Liver (tissue), 8 donors: ENCODE measurements at regions not wholly inside any gene's neighbourhood (a gene's known extent, or its start where the extent isn't known, plus 50 kb on each side); places are given as distances from the start of the nearest gene placed in this dataset.

Experiments
- DNase-seq: peaks from one replicate; pipeline ENCODE4 v3.0.0-alpha.2; 2017; ENCODE audit warnings: low spot score
- H3K27ac ChIP-seq, 2 donors: one replicate each; pipeline ENCODE4 v1.7.0; 2013; ENCODE audit warnings: inconsistent platforms in 2 of 2, low read length in 2 of 2, control low read depth in 1 of 2, low read depth in 1 of 2, mild to moderate bottlenecking in 1 of 2
- H3K27me3 ChIP-seq, 4 donors: one replicate each; pipeline versions ENCODE4 v1.6.1 to v1.7.0; 2013; ENCODE audit warnings: low read length in 3 of 4, inconsistent platforms in 1 of 4, mild to moderate bottlenecking in 1 of 4, moderate library complexity in 1 of 4; ENCODE audit not compliant: control insufficient read depth in 4 of 4, insufficient read depth in 4 of 4
- H3K36me3 ChIP-seq, 4 donors: one replicate each; pipeline versions ENCODE4 v1.6.1 to v1.7.0; 2013; ENCODE audit warnings: low read length in 3 of 4, mild to moderate bottlenecking in 3 of 4, low read depth in 1 of 4, moderate library complexity in 1 of 4; ENCODE audit not compliant: control insufficient read depth in 4 of 4, insufficient read depth in 3 of 4
- H3K4me1 ChIP-seq, 4 donors: one replicate each; pipeline versions ENCODE4 v1.6.1 to v1.7.0; 2013; ENCODE audit warnings: low read length in 3 of 4, mild to moderate bottlenecking in 3 of 4, moderate library complexity in 1 of 4; ENCODE audit not compliant: control insufficient read depth in 4 of 4, insufficient read depth in 4 of 4
- H3K4me3 ChIP-seq, 3 donors: one replicate each; pipeline versions ENCODE4 v1.6.1 to v1.7.0; 2013; ENCODE audit warnings: low read length in 3 of 3, control low read depth in 1 of 3, low read depth in 1 of 3, mild to moderate bottlenecking in 1 of 3
- H3K9ac ChIP-seq, 2 donors: one replicate each; pipeline ENCODE4 v1.7.0; 2013; ENCODE audit warnings: low read length in 2 of 2, mild to moderate bottlenecking in 2 of 2, moderate library complexity in 2 of 2, control low read depth in 1 of 2, low read depth in 1 of 2
- H3K9me3 ChIP-seq, 4 donors: one replicate each; pipeline versions ENCODE4 v1.6.1 to v1.7.0; 2013; ENCODE audit warnings: low read length in 3 of 4; ENCODE audit not compliant: control insufficient read depth in 4 of 4
- ATF3 ChIP-seq: IDR thresholded peaks from 2 replicates; pipeline ENCODE4 v1.6.1; 2016; ENCODE audit warnings: antibody characterized with exemption
- CTCF ChIP-seq: fragments of 150-350 bp; IDR thresholded peaks from 2 replicates; pipeline ENCODE4 v1.5.1; 2017; ENCODE audit warnings: improper control_type of control experiment, low read depth, low read length; ENCODE audit not compliant: missing input control
- FOXA1 ChIP-seq: IDR thresholded peaks from 2 replicates; pipeline ENCODE4 v1.6.1; 2016; ENCODE audit warnings: antibody characterized with exemption
- FOXA2 ChIP-seq: IDR thresholded peaks from 2 replicates; pipeline ENCODE4 v1.6.1; 2016; ENCODE audit warnings: antibody characterized with exemption
- GABPA ChIP-seq, 2 donors: IDR thresholded peaks in 1 of 2; conservative IDR thresholded peaks in 1 of 2; 2 replicates each; pipeline ENCODE4 v1.6.1; 2016; ENCODE audit warnings: antibody characterized with exemption in 2 of 2, mild to moderate bottlenecking in 1 of 2, moderate library complexity in 1 of 2
- HNF4G ChIP-seq: IDR thresholded peaks from 2 replicates; pipeline ENCODE4 v1.6.1; 2016; ENCODE audit warnings: antibody characterized with exemption
- NR2F2 ChIP-seq: IDR thresholded peaks from 2 replicates; pipeline ENCODE4 v1.6.1; 2016; ENCODE audit warnings: antibody characterized with exemption
- RAD21 ChIP-seq, 2 donors: IDR thresholded peaks; 2 replicates each; pipeline ENCODE4 v1.6.1; 2016; ENCODE audit warnings: antibody characterized with exemption in 2 of 2, mild to moderate bottlenecking in 2 of 2
- SP1 ChIP-seq: IDR thresholded peaks from 2 replicates; pipeline ENCODE4 v1.6.1; 2018; ENCODE audit warnings: antibody characterized with exemption, mild to moderate bottlenecking
- YY1 ChIP-seq: IDR thresholded peaks from 2 replicates; pipeline ENCODE4 v1.6.1; 2016; ENCODE audit warnings: antibody characterized with exemption, mild to moderate bottlenecking
- ZBTB33 ChIP-seq: IDR thresholded peaks from 2 replicates; pipeline ENCODE4 v1.6.1; 2016; ENCODE audit warnings: antibody characterized with exemption
- WGBS: extraction: QIAGEN DNeasy Blood & Tissue Kit; methylation state at CpG from one replicate; pipeline ENCODE4 v1.1.7; 2013; 5-methylcytosine and 5-hydroxymethylcytosine counted together
- TF ChIP-seq, protein P1 (sequence below): IDR thresholded peaks from 2 replicates; pipeline ENCODE4 v1.6.1; 2016; ENCODE audit warnings: antibody characterized with exemption, mild to moderate bottlenecking
- TF ChIP-seq, protein P2 (sequence below): IDR thresholded peaks from 2 replicates; pipeline ENCODE4 v1.6.1; 2016; ENCODE audit warnings: antibody characterized with exemption
- donor health status: healthy.
- donor health status: healthy.
- donor health status: healthy.
- donor health status: healthy.
- donor health status: healthy.

DNA sequence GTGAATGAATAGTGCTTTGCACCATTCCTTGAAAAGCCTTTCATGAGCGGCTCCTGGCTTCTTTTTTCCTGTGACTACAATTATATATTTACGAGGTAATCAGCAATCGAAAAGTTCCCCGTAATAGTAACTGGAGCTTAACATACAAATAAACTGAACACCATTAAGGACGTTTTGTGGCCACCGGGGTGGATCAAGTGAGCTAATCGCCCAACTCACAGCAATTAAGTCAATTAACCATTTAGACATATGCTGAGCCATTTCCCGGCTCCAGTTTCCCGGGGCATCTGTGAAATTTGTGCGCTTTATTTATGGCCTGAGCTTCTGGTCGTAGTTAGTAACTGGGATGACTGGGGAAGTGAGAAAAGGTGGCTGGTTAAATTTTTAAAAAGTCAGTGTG lies 465.2 kb downstream of the MIAT start (continued):
- TF ChIP-seq CTCF, result no peak

GRCh38 chr22:27123880-27124279 lies 466.5 kb downstream of the MIAT start:
- Histone ChIP-seq H3K4me1 (no peaks in the 10 kb centered on the region), H3K9ac (no peak overlapping the region), H3K9me3 (peaks cover 0 to 5% (median 3%) of the 10 kb centered on the region in 4 donors), H3K4me3 (no peak overlapping the region), H3K27ac (no peak overlapping the region), H3K36me3 (no peaks in the 10 kb centered on the region), H3K27me3 (no peaks in the 10 kb centered on the region)
- no peak for DNase-seq
- TF ChIP-seq ZBTB33, result no peak
- TF ChIP-seq HNF4G, result no peak
- no peak for TF ChIP-seq SP1
- TF ChIP-seq, protein P1, sequence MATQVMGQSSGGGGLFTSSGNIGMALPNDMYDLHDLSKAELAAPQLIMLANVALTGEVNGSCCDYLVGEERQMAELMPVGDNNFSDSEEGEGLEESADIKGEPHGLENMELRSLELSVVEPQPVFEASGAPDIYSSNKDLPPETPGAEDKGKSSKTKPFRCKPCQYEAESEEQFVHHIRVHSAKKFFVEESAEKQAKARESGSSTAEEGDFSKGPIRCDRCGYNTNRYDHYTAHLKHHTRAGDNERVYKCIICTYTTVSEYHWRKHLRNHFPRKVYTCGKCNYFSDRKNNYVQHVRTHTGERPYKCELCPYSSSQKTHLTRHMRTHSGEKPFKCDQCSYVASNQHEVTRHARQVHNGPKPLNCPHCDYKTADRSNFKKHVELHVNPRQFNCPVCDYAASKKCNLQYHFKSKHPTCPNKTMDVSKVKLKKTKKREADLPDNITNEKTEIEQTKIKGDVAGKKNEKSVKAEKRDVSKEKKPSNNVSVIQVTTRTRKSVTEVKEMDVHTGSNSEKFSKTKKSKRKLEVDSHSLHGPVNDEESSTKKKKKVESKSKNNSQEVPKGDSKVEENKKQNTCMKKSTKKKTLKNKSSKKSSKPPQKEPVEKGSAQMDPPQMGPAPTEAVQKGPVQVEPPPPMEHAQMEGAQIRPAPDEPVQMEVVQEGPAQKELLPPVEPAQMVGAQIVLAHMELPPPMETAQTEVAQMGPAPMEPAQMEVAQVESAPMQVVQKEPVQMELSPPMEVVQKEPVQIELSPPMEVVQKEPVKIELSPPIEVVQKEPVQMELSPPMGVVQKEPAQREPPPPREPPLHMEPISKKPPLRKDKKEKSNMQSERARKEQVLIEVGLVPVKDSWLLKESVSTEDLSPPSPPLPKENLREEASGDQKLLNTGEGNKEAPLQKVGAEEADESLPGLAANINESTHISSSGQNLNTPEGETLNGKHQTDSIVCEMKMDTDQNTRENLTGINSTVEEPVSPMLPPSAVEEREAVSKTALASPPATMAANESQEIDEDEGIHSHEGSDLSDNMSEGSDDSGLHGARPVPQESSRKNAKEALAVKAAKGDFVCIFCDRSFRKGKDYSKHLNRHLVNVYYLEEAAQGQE, result no peak
- no peak for TF ChIP-seq NR2F2
- TF ChIP-seq CTCF, result no peak
- no peak for TF ChIP-seq GABPA (IDR thresholded peaks at IDR 0.05 in 1 of 2, conservative IDR thresholded peaks at IDR 0.05 in 1 of 2)
- no peak for TF ChIP-seq FOXA2
- TF ChIP-seq FOXA1, result no peak
- TF ChIP-seq, protein P2, sequence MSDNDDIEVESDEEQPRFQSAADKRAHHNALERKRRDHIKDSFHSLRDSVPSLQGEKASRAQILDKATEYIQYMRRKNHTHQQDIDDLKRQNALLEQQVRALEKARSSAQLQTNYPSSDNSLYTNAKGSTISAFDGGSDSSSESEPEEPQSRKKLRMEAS, result no peak
- TF ChIP-seq YY1, result no peak
- no peak for TF ChIP-seq RAD21 (IDR thresholded peaks at IDR 0.05)
- TF ChIP-seq ATF3, result no peak
- 85% methylated on average over 1 of the region's 1 CpG for WGBS
